Ureter (tissue), 1 donor: ENCODE measurements at regions not wholly inside any gene's neighbourhood (a gene's known extent, or its start where the extent isn't known, plus 50 kb on each side); places are given as distances from the start of the nearest gene placed in this dataset.

Source experiments
- DNase-seq: peaks from one replicate; pipeline ENCODE4 v3.0.0-alpha.2; 2020; ENCODE audit warnings: low spot score
- donor health status: DM: yes; HTN: yes; CAD: no.

DNA sequence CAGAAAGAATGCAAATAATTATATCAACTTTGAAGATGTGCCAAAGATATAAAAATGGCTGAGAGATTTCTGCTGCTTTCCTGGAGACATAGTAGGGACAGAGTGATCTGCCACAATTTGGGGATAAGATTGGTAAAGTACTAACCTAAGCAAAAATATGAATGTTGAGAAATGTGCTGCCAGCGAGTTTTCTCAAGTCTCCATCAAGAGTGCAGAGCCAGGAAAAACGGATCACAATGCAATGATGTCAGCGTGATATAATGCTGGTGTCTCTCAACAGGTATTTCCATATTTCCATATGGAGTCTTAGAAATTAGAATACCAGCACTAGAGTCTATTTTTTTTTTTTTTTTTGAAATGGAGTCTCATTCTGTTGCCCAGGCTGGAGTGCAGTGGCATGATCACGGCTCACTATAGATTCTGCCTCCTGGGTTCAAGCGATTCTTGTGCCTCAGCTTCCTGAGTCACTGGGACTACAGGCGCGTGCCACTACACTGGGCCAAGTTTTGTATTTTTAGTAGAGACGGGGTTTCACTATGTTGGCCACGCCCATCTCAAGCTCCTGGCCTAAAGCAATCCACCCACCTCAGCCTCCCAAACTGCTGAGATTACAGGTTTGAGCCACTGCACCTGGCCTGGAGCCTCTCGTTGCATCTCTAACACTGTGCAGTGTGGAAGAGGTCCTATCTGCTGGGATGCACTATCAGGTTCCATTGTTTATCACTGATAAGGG, 893.5 kb downstream of the TRIML1 start:
- DNase-seq, result no peak

DNA sequence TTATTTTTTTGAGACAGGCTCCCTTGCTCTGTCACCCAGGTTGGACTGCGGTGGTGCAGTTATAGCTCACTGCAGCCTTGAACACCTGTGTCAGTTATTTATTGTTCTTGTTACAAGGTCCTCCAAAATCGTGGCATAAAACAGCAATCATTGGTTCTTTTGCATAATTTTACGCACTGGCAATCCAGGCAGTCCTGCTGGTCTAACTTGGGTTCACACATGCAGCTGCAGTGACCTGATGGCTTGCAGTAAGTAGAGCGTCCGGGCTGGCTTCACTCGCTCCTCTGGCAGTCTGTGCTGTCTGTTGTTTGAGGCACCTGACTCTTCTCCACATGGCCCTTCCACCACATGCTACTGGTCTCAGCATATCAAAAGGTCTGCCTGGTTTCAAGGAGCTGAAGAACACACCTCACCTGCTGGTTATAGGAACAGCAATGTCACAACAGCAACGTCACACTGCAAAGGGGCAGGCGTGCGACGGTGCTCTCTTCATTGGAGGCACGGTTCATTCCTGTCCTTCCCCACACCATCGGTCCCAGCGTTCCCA, 894.6 kb downstream of the TRIML1 start:
- DNase-seq, result no peak

DNA sequence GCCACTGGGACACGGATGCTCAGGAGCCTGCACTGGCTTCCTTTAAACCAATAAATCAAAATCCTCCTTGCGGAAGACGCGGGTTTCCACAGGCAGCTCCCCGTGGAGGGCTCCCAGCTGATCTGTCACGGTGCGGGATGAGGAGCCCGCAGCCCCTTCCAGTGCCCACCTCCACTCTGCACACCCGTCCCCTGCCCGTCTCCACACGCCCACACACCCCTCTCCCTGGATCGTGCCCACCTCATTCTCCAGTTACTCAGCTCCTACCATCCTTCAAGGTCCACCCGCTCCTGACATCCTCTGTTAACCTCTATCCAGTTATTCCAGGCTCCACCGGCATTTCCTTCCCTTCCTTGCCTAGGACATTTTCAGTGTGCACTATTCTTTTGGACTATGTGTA, 895.9 kb downstream of the TRIML1 start:
- no peak for DNase-seq

DNA sequence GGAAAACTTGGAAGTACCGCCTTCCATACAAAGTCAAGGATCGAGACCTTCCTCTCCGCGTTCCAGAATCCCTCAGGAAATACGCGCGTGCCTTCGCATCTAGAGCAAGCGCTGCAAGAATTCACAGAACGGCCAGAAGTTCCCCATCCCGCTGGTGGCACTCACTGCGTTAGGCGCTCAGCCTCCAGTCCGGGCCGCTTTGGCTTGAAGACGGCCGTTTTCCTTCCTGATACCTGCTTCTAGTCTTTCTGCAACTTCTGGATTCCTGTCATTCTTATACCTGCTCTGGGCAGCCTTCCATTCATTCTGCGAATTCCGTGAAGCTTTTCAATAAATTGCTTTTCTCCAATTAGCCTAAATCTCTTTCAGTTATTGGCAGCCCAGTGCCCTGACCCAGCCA, 896.4 kb downstream of the TRIML1 start:
- DNase-seq, result no peak

DNA sequence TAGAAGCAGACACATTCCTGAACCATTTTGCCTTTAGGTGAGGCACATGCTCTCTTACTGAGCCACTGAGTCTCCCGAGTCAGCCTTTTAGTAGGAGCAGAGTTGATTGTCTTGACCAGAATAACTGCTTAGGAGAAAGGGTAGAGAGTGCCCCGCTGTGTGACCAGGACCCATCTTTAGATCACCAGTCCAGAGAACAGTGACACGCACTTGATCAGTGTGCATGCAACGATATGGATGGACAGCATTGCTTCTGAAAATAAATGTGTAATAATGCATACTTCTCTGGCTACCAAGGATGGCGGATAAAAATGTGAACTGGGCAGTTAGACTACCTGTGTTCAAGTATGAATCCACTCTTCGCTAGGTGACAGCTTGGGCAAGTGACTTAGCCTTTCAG, 897.7 kb downstream of the TRIML1 start:
- DNase-seq, result no peak

DNA sequence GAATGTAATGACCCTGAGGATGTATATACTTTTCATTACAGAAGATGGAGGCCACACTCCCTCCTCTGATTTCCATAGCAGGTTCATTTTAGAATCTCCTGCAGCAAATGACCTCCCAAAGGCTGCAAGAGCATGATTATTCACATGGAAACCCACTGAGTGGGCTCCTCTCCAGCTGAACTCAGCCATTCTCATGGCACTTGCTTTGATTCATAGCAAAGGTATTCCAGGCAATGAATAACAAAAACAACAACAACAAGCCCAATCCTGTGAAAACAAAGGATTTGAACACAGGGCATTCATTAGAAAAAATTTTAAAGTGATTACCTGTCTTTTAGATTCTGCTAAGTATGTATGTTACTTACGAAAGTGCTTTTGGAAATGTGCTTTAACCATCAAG, 894.0 kb upstream of the FRG1 start:
- no peak for DNase-seq

DNA sequence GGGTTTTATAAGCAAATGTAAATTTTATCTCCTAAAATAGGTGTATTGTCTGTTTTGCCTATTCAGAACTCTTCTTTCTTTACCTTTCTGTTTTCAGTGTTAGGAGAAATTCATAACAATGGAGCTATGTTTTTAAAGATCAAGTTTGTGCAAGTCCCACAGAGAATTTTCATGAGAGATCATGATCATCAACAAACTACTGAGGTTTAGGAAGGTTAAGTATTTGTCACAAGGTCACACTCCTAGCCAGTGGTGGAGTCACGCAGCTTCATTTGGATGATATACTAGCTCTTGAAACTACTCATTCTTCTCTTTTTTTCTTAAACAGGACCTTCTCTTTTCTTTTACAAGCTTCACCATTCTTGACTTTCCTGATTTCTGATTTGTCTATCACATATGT, 892.6 kb upstream of the FRG1 start:
- DNase-seq, result no peak

DNA sequence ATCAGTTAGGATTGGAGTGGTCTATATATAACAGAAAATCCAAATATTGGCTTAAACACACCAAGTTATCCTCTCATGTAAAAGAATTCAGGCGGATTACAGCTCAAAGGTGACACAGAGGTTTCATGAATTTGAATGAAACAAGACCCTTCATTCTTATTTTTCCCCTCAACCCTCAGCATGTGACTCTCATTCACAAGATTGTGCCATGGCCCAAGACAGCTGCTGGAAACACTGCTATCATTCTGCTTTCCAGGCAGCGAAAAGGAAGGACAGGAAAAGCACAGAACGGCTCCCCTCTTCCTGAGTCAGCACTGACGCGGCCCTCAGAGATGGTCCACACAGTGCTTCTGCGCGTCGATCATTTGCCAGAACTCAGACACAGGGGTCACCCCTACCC, 891.0 kb upstream of the FRG1 start:
- DNase-seq, result no peak

DNA sequence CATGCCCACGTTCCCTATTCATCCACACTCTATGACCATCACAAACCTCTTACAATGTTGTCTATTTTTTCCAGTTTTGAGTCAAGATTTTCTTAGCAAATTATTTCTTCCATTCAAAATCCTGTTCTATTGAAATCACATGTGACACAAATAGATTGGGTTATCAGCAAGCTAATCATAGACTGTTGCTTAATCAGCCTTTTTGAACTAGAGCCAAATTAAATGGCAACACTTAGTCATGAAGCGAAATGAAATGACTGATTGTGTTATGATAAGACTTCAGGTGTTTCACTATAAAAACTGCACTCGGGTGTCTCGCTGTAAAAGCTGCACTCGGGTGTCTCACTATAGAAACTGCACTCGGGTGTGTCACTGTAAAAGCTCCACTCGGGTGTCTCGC, 890.0 kb upstream of the FRG1 start:
- DNase-seq, result no peak

DNA sequence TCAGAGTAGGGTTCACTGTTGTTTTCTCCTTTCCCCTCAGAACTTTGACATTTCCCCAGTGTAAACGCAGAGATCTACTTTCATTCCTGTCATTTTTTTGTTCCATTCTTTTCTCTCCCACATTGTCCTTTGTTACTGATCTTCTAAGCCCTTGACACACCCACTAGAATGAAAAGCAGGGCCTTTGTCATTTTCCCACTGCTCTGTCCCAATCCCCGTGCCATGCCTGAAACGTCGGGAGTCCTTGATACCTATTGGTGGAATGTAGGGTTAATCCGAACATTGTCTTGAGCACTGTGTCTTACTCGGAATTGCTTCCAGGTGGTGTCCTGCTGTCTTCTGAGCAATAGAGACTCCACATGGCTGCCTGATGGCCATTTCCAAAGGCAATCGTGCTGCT, 887.1 kb upstream of the FRG1 start:
- no peak for DNase-seq

DNA sequence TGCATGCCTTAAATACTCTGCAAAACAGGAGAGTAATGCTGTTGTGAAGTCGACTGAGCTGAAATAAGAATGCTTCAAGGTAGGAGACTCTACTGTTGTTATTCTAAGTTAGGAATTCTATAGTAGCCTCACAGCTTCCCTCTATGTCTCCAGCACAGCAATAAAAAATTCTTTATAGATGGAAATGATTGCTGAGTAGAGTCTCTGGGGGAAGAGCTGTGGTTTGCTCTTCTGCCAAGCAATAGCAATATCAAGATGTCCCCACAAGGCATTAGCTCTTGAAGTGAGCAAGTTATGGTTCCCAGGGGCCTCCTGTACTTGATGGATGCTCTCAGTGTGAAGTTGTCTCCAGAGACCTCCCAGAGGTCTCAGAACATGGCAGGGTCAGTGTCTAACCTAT, 880.6 kb upstream of the FRG1 start:
- no peak for DNase-seq

DNA sequence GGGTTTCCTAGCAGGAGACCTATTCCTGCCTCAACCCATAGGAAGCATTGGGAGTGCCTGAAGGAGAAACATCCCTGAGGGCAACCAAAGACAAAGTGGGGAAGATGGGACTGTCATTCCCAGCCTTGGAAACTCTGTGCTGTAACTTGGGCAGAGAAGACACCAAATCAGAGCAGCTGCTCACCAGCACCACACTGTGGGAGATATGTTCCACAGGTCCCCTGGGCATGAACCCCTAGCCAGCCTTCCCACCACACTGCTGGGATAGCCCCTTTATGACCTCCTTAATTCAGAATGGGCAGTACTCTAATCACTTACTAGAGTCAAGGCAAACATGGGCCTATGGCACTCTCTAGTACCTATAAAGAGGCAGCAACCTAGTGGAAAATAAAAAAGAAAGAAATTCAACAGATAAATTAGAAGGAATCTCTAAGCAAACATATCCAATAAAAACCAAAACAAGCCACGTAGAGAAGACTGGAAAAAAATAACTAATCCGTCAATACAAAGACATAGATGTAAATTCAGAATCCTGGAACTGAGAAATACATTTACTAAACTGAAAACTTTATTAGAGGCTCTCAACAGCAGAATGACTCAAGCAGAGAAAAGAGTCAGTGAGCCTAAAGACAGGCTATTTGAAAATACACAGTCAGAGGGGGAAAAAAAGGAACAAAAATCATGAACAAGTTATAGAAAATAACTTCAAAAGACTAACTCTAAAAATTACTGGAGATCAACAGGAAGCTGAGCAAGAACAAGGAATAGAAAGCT, 878.4 kb upstream of the FRG1 start:
- no peak for DNase-seq

DNA sequence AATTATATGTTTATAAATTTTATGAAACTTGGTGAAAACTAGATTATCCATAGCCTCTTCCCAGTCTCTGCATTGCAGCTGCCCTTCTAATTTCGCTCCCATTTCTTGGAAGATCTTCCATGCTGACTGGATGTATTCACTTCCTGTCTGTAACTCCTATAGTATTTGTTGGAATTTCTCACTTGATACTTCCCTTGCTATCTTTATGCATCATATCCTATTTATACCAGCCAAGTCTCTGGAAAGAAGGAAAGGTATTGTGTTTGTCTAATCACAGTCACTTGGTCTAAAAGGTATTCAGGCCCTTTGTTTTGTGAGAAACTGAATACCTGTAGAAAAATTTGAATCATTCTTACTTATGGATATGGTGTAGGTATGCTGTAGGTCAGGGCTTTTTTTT, 870.9 kb upstream of the FRG1 start:
- DNase-seq, result no peak

DNA sequence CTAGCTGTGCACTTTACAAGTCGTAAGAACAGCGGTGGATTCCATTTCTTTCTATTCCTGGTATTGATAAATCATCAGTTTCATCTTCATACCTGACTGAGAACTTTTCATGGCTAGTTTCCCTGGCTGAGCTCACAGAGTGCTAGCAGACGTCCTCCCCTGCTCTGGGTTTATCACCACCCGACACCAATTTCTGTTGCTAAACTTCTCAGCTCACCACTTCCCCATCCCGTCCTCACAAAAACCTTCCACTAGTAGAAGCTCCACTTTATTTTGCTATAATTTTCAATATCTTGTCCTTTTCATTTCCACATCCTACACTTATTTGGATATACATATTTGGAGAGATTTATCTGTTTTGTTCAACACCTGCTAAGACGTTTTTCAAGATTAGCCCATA, 869.4 kb upstream of the FRG1 start:
- DNase-seq, result no peak

DNA sequence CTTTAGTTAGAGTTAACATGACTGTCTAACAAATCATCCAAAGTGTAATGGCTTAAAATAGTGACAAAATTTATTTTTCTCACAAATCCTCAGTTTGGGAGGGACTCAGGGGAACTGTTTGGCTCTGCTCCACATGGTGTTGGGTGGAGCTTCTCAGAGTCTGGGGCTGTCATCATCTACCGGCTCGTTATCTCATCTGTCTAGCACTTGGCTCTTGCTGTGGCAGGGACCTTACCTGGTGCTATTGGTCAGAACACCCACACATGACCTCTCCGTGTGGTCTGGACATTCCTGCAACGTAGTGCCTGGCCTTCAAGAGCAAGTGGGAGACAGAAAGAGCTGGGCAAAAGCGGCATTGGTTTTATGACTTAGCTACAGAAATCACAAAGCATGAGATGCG, 866.9 kb upstream of the FRG1 start:
- no peak for DNase-seq

DNA sequence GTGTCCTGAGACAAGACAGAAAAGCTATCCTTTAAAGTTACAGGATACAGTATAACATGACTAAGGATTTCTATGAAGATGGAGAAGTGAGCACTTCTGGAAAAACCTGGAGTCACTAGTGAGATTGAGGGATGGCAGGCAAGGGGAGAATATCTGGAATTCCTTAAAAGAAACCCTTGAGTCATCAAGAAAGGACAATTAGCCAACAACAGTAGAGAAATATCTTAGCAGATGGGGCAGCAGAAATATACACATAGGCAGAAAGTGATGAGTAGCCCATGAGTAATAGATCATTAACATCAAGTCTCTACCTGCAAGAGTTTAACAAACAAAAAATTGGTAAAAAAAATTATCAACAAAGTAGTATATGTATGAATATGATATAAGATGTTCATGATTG, 858.8 kb upstream of the FRG1 start:
- DNase-seq, result no peak

DNA sequence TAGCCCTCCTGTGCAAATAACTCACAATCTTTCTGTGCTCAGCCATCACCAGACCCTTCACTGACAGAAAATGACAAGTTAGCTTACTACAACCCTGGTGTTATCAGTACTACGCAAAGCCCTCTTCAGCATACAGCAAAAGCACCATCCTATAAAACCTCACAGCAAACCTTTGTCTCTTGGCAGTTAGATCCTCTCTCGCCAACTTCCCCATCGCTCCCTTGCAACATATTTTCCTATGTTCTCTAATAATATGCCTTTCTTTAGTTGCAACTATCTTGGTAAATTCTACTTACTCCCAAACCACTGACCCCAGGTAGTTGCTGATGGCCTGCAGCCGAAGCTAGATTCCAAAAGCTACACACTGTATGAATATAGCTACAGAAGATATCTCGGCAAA, 856.9 kb upstream of the FRG1 start:
- DNase-seq, result no peak

DNA sequence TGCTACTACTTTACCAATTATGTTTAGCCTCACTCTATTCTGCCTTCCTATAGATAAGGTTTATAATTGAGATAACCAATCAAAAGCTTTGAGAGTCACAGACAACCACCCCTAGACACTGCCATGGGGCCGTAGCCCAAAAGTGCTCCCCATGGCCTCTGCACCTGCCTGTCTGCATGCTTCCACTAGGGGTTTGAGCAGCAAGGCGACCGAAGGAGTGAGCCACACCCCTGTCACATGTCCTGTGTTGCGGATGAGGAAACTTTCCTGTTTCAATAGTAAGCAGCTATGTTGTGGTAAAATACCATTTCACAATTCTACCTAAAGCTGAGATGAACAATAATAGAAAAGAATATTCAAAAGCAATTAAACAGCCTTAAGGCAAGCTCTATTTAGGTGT, 856.0 kb upstream of the FRG1 start:
- no peak for DNase-seq

DNA sequence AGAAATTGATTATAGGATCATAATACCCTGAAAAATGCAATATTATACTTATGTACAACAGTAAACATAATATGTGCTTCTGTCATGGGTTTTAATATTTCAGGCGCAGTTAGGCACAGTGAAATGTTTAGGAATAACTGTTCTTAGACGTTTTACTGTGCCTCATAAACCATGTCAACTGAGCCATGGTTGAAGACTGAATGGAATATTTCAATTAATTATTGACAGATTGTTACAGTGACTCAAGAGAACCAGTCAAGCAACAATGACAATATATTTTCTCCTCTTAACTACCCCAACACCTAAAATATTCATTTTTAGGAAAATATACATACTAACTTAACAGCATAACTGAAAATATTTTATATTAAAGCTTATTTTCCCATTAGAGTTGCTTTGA, 852.7 kb upstream of the FRG1 start:
- DNase-seq, result no peak

DNA sequence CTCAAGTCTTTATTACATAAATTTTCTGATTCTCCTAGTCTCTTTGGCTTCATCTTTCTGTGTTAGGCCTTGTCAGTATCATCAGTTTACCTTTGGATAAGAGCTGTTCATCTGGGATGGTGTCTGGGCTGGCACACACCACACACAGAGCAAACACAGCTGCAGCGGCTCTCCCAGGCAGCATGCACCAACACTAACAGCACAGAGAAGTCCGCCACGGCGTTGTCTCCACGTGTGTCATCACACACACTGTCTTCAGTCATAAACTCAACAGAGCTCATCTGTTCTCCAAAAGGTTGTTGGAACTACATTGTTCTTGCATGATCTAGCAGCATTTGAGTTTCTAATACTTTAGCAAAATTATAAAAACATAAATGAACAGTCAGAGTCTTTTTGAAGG, 851.9 kb upstream of the FRG1 start:
- no peak for DNase-seq

DNA sequence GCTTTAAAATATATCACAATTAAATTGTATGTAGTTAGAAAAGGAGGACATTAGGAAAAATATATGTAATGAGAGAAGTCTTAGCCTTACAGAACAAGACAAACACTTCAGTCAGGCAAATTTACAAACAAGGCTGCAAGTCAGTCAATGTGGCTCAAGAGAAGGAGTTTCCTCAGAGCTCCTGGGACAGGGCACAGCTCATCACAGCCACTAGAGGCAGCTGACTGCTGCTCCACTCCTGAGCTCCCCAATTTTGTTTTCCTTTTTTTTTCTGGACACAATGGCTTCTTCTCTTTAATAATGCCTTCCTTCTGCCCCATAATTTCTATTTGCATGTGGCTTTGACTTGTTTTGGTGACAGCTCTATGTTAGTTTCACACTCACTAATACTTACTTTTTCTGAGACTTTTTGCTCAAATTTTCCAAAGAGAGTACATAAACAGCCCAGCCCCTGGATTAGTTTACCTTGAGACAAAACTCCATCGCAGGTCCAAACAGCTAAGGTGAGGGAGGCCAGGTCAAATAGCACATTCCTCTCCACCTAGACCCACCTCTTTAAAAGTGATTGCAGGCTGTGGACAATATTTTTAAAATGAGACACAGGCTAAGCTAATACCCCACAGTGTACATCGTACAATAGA, 850.4 kb upstream of the FRG1 start:
- DNase-seq, result no peak

DNA sequence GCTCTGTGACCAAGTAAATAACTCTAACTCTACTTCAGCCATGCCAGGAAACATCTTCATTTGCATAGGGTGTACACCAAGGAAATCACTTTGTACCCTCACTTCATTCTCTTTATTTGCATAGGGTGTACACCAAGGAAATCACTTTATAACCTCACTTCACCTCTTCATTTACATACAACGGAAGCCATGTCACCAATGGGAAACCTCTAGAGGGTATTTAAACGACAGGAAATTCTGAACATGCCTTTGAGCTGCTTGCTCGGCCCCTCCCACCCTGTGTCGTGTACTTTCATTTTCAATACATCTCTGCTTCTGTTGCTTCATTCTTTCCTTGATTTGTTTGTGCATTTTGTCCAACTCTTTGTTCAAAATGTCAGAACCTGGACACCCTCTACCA, 848.1 kb upstream of the FRG1 start:
- no peak for DNase-seq

DNA sequence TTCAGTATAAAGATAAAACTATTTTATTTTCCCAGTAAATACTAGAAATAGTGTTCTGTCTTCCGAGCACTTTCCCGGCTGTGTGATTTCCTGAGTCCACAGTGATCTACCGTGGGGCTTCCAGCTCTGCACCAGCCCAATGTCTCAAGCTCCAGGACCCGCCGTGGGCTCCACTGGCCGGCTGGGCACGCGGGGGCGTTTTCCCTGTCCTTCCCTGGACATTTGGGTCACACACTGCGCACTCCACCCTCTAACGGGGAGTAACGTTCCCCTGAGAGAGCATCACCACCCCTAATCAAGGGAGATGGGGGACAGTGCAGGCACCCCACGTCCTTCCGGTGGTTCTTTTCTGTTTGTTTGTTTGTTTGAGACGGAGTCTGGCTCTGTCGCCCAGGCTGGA, 844.6 kb upstream of the FRG1 start:
- no peak for DNase-seq
